ENCODE measurements at regions not wholly inside any gene's neighbourhood (a gene's known extent, or its start where the extent isn't known, plus 50 kb on each side); places are given as distances from the start of the nearest gene placed in this dataset.

DNA sequence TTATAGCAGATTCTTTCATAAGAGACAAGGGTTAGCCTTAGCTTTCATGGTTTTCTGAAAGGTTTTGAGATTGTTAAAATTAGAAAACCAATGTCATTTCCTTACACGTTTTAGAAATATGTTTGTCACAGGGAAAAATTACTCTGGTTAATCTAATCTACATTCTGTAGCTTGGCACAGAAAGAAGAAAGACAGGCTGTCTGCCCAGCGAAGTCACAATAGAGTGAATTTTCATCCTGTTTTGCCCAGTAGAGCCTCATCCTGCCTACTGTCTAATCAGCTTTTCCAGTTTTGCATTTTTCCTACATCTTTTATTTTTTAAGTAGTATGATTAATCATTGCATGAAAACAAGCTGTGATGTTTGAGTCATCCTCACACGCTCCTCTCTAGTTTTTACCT, 688.8 kb downstream of the MTRR start:
- TF ChIP-seq POLR2AphosphoS5 (IDR thresholded peaks at IDR 0.05; ENCODE audit: insufficient read depth, low read depth, low read length) (no peak), CTCF (IDR thresholded peaks at IDR 0.05; ENCODE audit: extremely low read depth in 1 of 2, insufficient read depth in 1 of 2, low read depth in 1 of 2, low read length in 2 of 2) (no peak), POLR2A (IDR thresholded peaks at IDR 0.05; ENCODE audit: low read depth, low read length) (no peak)

All from endothelial cell of umbilical vein (primary cell).